HepG2 (cell line): ENCODE measurements at regions not wholly inside any gene's neighbourhood (a gene's known extent, or its start where the extent isn't known, plus 50 kb on each side); places are given as distances from the start of the nearest gene placed in this dataset.

Experiments used
- ATAC-seq: fragments of 200-7000 bp; cut with Tn5 transposase; 3 replicates; pipeline ENCODE4 v1.9.1; 2020; ENCODE audit warnings: mild to moderate bottlenecking, moderate library complexity
- BruUV-seq: library from RNA; stranded (reverse); fragments of 400-500 nt; replicated peaks from 2 replicates; lab custom pipeline; 2021; lab: Mats Ljungman, UMichigan
- CTCF ChIA-PET: fragments of 300-600 bp; formaldehyde crosslinking; extraction: SDS; loops from one replicate; lab custom pipeline; 2021; ENCODE audit warnings: low total read pairs, inconsistent platforms, low intra/inter-chr PET ratio; lab: Yijun Ruan, JAX
- POLR2A ChIA-PET: fragments of 350-600 bp; sonication (Branson Sonifier 250); formaldehyde crosslinking; loops from one replicate; lab custom pipeline; 2020; ENCODE audit warnings: antibody characterized with exemption, inconsistent platforms; lab: Yijun Ruan, JAX
- DNase-seq: peaks from one replicate; pipeline ENCODE4 v3.0.0-alpha.2; 2015; ENCODE audit warnings: low spot score
- FAIRE-seq: peaks from 3 replicates; lab custom pipeline; 2011; peaks lifted over from hg19 to GRCh38; lab: Jason Lieb, UNC
- H2AFZ ChIP-seq: one replicate; pipeline ENCODE4 v1.6.1; 2011; ENCODE audit warnings: low read length, inconsistent platforms
- H3K27ac ChIP-seq: fragments of 300-600 bp; 3 replicates; pipeline ENCODE4 v1.8.0; 2011; ENCODE audit warnings: mixed run types, mild to moderate bottlenecking, mixed read lengths, low read length, inconsistent platforms; ENCODE audit not compliant: insufficient read depth; ENCODE audit errors: extremely low read length
- H3K27me3 ChIP-seq, 2 experiments: fragments of 200-600 bp in 1 of 2; 2 replicates in 1 of 2; 3 replicates in 1 of 2; pipeline versions ENCODE4 v1.6.0 to v1.8.0; 2011; ENCODE audit warnings: low read length in 2 of 2, mild to moderate bottlenecking in 2 of 2, moderate library complexity in 2 of 2, inconsistent platforms in 1 of 2; ENCODE audit not compliant: insufficient read depth in 2 of 2, control insufficient read depth in 1 of 2
- H3K36me3 ChIP-seq, 2 experiments: fragments of 200-600 bp in 1 of 2; replicated peaks in 1 of 2; 2 replicates in 1 of 2; 3 replicates in 1 of 2; pipeline versions ENCODE4 v1.5.1 to v1.8.0; 2011; ENCODE audit warnings: low read length in 2 of 2, inconsistent platforms in 1 of 2; ENCODE audit not compliant: insufficient read depth in 2 of 2, control insufficient read depth in 1 of 2
- H3K4me1 ChIP-seq: 2 replicates; pipeline ENCODE4 v1.5.1; 2012; ENCODE audit warnings: low read length, inconsistent platforms; ENCODE audit not compliant: insufficient read depth
- H3K4me2 ChIP-seq: 2 replicates; pipeline ENCODE4 v1.6.0; 2011; ENCODE audit warnings: low read depth, low read length, inconsistent platforms
- H3K4me3 ChIP-seq, 3 experiments: fragments of 200-600 bp in 1 of 3; sonication (generic), shearing (Covaris generic) in 1 of 3; replicated peaks in 1 of 3; 2 replicates each; pipeline ENCODE4 v1.5.1; 2011 to 2016; ENCODE audit warnings: low read length in 3 of 3, inconsistent platforms in 2 of 3, low read depth in 2 of 3, mild to moderate bottlenecking in 2 of 3, control low read depth in 1 of 3, mixed read lengths in 1 of 3; ENCODE audit not compliant: insufficient read depth in 1 of 3
- H3K79me2 ChIP-seq: one replicate; pipeline ENCODE4 v1.6.1; 2011; ENCODE audit warnings: low read length, inconsistent platforms; ENCODE audit not compliant: insufficient read depth
- H3K9ac ChIP-seq: 2 replicates; pipeline ENCODE4 v1.6.0; 2011; ENCODE audit warnings: mild to moderate bottlenecking, low read depth, low read length, inconsistent platforms; ENCODE audit not compliant: insufficient read depth
- H3K9me3 ChIP-seq: 2 replicates; pipeline ENCODE4 v1.5.1; 2012; ENCODE audit warnings: mild to moderate bottlenecking, low read length
- H4K20me1 ChIP-seq: 2 replicates; pipeline ENCODE4 v1.6.0; 2011; ENCODE audit warnings: inconsistent platforms, mild to moderate bottlenecking, low read length, moderate library complexity; ENCODE audit not compliant: insufficient read depth
- DMTF1 ChIP-seq: sonication (generic); formaldehyde crosslinking; IDR thresholded peaks from 2 replicates; pipeline ENCODE4 v1.4.0; 2020; ENCODE audit warnings: mild to moderate bottlenecking, missing genetic modification reagents
- HNRNPH1 ChIP-seq: fragments of 200-400 bp; formaldehyde crosslinking; optimal IDR thresholded peaks from 2 replicates; pipeline ENCODE3; 2017; ENCODE audit warnings: mild to moderate bottlenecking, low read depth, low read length
- SRSF1 ChIP-seq: fragments of 200-400 bp; formaldehyde crosslinking; optimal IDR thresholded peaks from 2 replicates; pipeline ENCODE3; 2017; ENCODE audit warnings: mild to moderate bottlenecking, low read depth, low read length, moderate library complexity
- ZBTB39 ChIP-seq: sonication (generic); formaldehyde crosslinking; IDR thresholded peaks from 2 replicates; pipeline ENCODE4 v1.5.0; 2020; ENCODE audit warnings: missing genetic modification reagents
- ZMYM2 ChIP-seq: sonication (generic); formaldehyde crosslinking; IDR thresholded peaks from 2 replicates; pipeline ENCODE4 v1.8.0; 2022; ENCODE audit warnings: mild to moderate bottlenecking, missing genetic modification reagents
- ZSCAN20 ChIP-seq: sonication (generic); formaldehyde crosslinking; IDR thresholded peaks from 2 replicates; pipeline ENCODE4 v1.4.0; 2020; ENCODE audit warnings: missing genetic modification reagents, mild to moderate bottlenecking, borderline replicate concordance
- WGBS: methylation state at CpG from one replicate; pipeline ENCODE4 v1.1.6; 2017; ENCODE audit warnings: low lambda C conversion rate; 5-methylcytosine and 5-hydroxymethylcytosine counted together
- in situ Hi-C: cut with HindIII; loops from 2 replicates; pipeline ENCODE4 v1.10.0; 2017; ENCODE audit warnings: low pct_unique_long_range_greater_than_20kb; ENCODE audit not compliant: extremely low pct_ligation_motif_present
- intact Hi-C: fragments of 100-400 bp; cut with micrococcal nuclease; formaldehyde crosslinking; loops from one replicate; pipeline ENCODE4 v1.10.0; 2022; ENCODE audit not compliant: unreplicated experiment

- no TSS peak for BruUV-seq
- Histone ChIP-seq H3K4me2 (no peak overlapping the region), H3K36me3 (no peaks in the 10 kb centered on the region), H2AFZ (no peak overlapping the region), H3K9ac (no peak overlapping the region), H3K79me2 (no peaks in the 10 kb centered on the region), H4K20me1 (no peaks in the 10 kb centered on the region), H3K4me3 (no peak overlapping the region), H3K9me3 (no peaks in the 10 kb centered on the region), H3K27ac (no peak overlapping the region), H3K27me3 (no peaks in the 10 kb centered on the region), H3K4me1 (peaks cover 85% of the 10 kb centered on the region)
- DNase-seq = no peak
- WGBS = 92% methylated on average over 8 of the region's 8 CpGs
- ChIA-PET CTCF (no interaction called here), POLR2A (interaction anchor here (2.6 kb wide), 1 partner anchor 8 kb away, joined by 13 read pairs; no protein-coding TSS in a partner anchor)
- intact Hi-C loops = loop anchor here (10.0 kb wide), 1 partner anchor 156 kb away; no protein-coding TSS in a partner anchor
- TF ChIP-seq SRSF1 = no peak
- no peak for TF ChIP-seq ZMYM2 (CRISPR knock-in tag)
- no peak for TF ChIP-seq DMTF1
- TF ChIP-seq HNRNPH1 = no peak
- TF ChIP-seq ZBTB39 (CRISPR knock-in tag) = no peak
- no peak for TF ChIP-seq ZSCAN20 (CRISPR knock-in tag)
- in situ Hi-C loops = no loop called here
- FAIRE-seq = no peak
- ATAC-seq = no peak
Observed at GRCh38 chr6:106790935-106791334, 161.6 kb downstream of the QRSL1 start.
